PC-9 (cell line): ENCODE measurements at regions not wholly inside any gene's neighbourhood (a gene's known extent, or its start where the extent isn't known, plus 50 kb on each side); places are given as distances from the start of the nearest gene placed in this dataset.

Experiments used
- BruUV-seq: library from RNA; stranded (reverse); fragments of 400-500 nt; replicated peaks from 2 replicates; lab custom pipeline; 2021; lab: Mats Ljungman, UMichigan
- CTCF ChIA-PET: fragments of 300-600 bp; sonication (Branson Sonifier 250); formaldehyde crosslinking; loops from one replicate; lab custom pipeline; 2022; ENCODE audit warnings: antibody characterized with exemption; lab: Charles Lee
- POLR2A ChIA-PET: fragments of 300-600 bp; sonication (Branson Sonifier 250); formaldehyde crosslinking; loops from one replicate; lab custom pipeline; 2022; ENCODE audit warnings: antibody characterized with exemption; ENCODE audit not compliant: unreplicated experiment; lab: Charles Lee
- DNase-seq, 2 experiments: peaks; one replicate each; pipeline versions ENCODE4 v3.0.0 to v3.0.0-alpha.2; 2015 to 2022; ENCODE audit warnings: mixed read lengths in 1 of 2
- H2AFZ ChIP-seq: fragments of 200-600 bp; sonication (generic); 2 replicates; pipeline ENCODE4 v1.8.1; 2017; ENCODE audit warnings: antibody characterized with exemption
- H3F3A ChIP-seq: fragments of 200-600 bp; sonication (generic); 2 replicates; pipeline ENCODE4 v1.8.1; 2017; ENCODE audit warnings: antibody characterized with exemption, mild to moderate bottlenecking, low read depth; ENCODE audit not compliant: insufficient read depth
- H3K27ac ChIP-seq: fragments of 200-600 bp; sonication (generic); 2 replicates; pipeline ENCODE4 v1.6.1; 2016; ENCODE audit warnings: mixed run types
- H3K27me3 ChIP-seq: fragments of 200-600 bp; sonication (generic); 2 replicates; pipeline ENCODE4 v1.6.1; 2016; ENCODE audit warnings: low read depth, mixed run types; ENCODE audit not compliant: insufficient read depth
- H3K36me3 ChIP-seq: fragments of 200-600 bp; sonication (generic); 2 replicates; pipeline ENCODE4 v1.6.1; 2016; ENCODE audit warnings: low read depth, mixed run types
- H3K4me1 ChIP-seq: fragments of 200-600 bp; sonication (generic); replicated peaks from 2 replicates; pipeline ENCODE4 v1.6.1; 2016; ENCODE audit warnings: mixed run types; ENCODE audit not compliant: insufficient read depth
- H3K4me2 ChIP-seq: fragments of 200-600 bp; sonication (generic); 2 replicates; pipeline ENCODE4 v1.6.1; 2017; ENCODE audit warnings: mixed run types
- H3K4me3 ChIP-seq: fragments of 200-600 bp; sonication (generic); 2 replicates; pipeline ENCODE4 v1.6.1; 2016; ENCODE audit warnings: mixed run types
- H3K79me2 ChIP-seq: fragments of 200-600 bp; sonication (generic); 2 replicates; pipeline ENCODE4 v1.6.1; 2017; ENCODE audit warnings: low read depth, mixed run types
- H3K9me2 ChIP-seq: fragments of 200-600 bp; sonication (generic); 2 replicates; pipeline ENCODE4 v1.8.1; 2017; ENCODE audit warnings: mild to moderate bottlenecking; ENCODE audit not compliant: insufficient read depth
- H3K9me3 ChIP-seq: fragments of 200-600 bp; sonication (generic); 2 replicates; pipeline ENCODE4 v1.8.1; 2016; ENCODE audit warnings: low read depth; ENCODE audit not compliant: insufficient read depth
- H4K20me1 ChIP-seq: fragments of 200-600 bp; sonication (generic); 2 replicates; pipeline ENCODE4 v1.8.1; 2017; ENCODE audit not compliant: insufficient read depth
- EZH2 ChIP-seq: fragments of 200-600 bp; sonication (generic); IDR thresholded peaks from 2 replicates; pipeline ENCODE4 v1.8.0; 2017; ENCODE audit warnings: antibody characterized with exemption, low read depth
- intact Hi-C: fragments of 100-400 bp; cut with micrococcal nuclease; formaldehyde crosslinking; loops from one replicate; pipeline ENCODE4 v1.10.0; 2022; ENCODE audit not compliant: unreplicated experiment
- TF ChIP-seq, protein P1 (sequence below): fragments of 200-600 bp; sonication (generic); conservative IDR thresholded peaks from 2 replicates; pipeline ENCODE4 v1.6.1; 2017; ENCODE audit warnings: mixed run types, antibody characterized with exemption, mild to moderate bottlenecking, moderate library complexity

DNA sequence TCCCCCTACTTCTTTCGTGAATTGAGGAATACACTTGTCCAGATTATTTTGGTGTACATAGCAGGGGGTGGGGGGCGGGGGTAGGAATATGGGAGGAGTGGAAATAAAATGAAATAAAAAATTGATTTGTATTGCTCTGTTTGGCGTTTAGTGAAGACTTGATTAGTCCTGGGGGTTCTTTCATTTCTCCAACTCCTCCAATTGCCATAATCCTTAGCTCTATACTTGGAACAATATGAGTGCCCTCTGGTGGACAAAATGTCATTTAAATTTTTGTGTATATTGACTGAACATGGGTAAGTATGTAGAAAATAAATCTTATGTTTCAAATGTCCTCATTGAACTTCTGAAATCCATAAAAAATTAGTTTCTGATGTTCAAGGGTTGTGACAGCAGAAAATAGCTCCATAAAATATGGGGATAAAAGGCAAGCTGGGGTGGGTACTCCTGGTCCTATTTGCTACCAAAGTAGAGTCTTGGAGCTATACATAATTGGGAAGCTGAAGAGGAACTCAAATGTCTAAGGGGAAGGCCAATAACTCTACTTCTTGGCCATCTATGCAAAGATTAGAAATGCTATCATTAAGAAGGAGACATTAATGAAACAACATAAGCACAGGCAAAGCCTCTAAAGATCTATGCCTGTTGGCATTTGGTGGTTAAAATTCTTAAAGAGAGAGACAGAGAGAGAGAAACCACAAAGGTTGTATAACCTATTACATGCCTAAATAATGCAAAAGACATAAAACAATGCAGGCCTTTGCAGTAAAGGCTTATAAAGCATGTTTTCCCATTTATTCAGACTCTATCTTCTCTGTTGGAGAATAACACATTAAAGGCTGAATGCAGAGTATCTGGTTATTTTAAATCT lies 421.6 kb downstream of the METTL15 start:
- H2AFZ ChIP-seq: no peak overlapping the region
- H3K36me3 ChIP-seq: peaks cover 8% of the 10 kb centered on the region; the same call in 1 of the 2 replicates
- TF ChIP-seq EZH2: no peak
- TF ChIP-seq, protein P1, sequence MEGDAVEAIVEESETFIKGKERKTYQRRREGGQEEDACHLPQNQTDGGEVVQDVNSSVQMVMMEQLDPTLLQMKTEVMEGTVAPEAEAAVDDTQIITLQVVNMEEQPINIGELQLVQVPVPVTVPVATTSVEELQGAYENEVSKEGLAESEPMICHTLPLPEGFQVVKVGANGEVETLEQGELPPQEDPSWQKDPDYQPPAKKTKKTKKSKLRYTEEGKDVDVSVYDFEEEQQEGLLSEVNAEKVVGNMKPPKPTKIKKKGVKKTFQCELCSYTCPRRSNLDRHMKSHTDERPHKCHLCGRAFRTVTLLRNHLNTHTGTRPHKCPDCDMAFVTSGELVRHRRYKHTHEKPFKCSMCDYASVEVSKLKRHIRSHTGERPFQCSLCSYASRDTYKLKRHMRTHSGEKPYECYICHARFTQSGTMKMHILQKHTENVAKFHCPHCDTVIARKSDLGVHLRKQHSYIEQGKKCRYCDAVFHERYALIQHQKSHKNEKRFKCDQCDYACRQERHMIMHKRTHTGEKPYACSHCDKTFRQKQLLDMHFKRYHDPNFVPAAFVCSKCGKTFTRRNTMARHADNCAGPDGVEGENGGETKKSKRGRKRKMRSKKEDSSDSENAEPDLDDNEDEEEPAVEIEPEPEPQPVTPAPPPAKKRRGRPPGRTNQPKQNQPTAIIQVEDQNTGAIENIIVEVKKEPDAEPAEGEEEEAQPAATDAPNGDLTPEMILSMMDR: peak; percentile 76
- ChIA-PET CTCF (interaction anchor here (0.6 to 0.9 kb wide), 2 partner anchors 453 to 630 kb away, joined by 3 read pairs; no protein-coding TSS in a partner anchor), POLR2A (no interaction called here)
- intact Hi-C loops: loop anchor here (10.0 kb wide), 3 partner anchors 165 to 835 kb away; no protein-coding TSS in a partner anchor
- no peaks in the 10 kb centered on the region for H3K27me3 ChIP-seq
- H3K4me3 ChIP-seq: no peak overlapping the region
- H4K20me1 ChIP-seq: no peaks in the 10 kb centered on the region
- no peaks in the 10 kb centered on the region; the same call in 1 of the 2 replicates for H3K9me2 ChIP-seq
- H3K9me3 ChIP-seq: peaks cover 12% of the 10 kb centered on the region
- no peak overlapping the region for H3K27ac ChIP-seq
- H3K4me1 ChIP-seq: no peaks in the 10 kb centered on the region
- BruUV-seq: no TSS peak
- DNase-seq: no peak
- no peaks in the 10 kb centered on the region for H3K79me2 ChIP-seq
- H3F3A ChIP-seq: no peaks in the 10 kb centered on the region
- H3K4me2 ChIP-seq: no peak overlapping the region

DNA sequence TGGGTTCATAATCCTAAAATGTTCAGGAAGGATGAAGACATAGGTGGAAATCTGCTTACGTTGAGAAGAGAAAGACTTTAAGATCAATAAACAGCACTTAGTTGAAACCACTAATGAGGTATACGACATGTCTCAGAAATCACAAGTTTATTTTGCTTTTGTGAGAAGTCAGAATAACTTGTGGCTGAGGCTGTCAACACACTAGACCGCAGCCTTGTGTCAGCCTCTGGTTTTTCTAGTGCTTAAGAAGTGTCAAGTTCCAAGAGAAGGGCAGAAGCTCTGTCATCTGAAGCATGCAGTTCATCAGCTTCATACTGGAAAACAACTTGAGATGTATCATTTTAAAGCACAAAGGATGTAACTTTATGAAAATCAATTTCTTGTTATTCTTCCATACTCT lies 420.9 kb downstream of the METTL15 start:
- H3K9me3 ChIP-seq: peaks cover 12% of the 10 kb centered on the region
- TF ChIP-seq EZH2: no peak
- no TSS peak for BruUV-seq
- H3K4me1 ChIP-seq: no peaks in the 10 kb centered on the region
- DNase-seq: no peak
- CTCF ChIA-PET: interaction anchor here (0.6 to 0.9 kb wide), 2 partner anchors 453 to 630 kb away, joined by 3 read pairs; no protein-coding TSS in a partner anchor
- no peaks in the 10 kb centered on the region for H4K20me1 ChIP-seq
- H3K9me2 ChIP-seq: no peaks in the 10 kb centered on the region
- POLR2A ChIA-PET: no interaction called here
- intact Hi-C loops: loop anchor here (10.0 kb wide), 1 partner anchor 834 kb away; no protein-coding TSS in a partner anchor
- no peak overlapping the region for H3K4me2 ChIP-seq
- H2AFZ ChIP-seq: no peak overlapping the region
- no peak overlapping the region for H3K4me3 ChIP-seq
- no peaks in the 10 kb centered on the region for H3F3A ChIP-seq
- H3K79me2 ChIP-seq: no peaks in the 10 kb centered on the region
- no peaks in the 10 kb centered on the region for H3K27me3 ChIP-seq
- H3K36me3 ChIP-seq: peaks cover 8% of the 10 kb centered on the region; the same call in 1 of the 2 replicates
- no peak overlapping the region for H3K27ac ChIP-seq

DNA sequence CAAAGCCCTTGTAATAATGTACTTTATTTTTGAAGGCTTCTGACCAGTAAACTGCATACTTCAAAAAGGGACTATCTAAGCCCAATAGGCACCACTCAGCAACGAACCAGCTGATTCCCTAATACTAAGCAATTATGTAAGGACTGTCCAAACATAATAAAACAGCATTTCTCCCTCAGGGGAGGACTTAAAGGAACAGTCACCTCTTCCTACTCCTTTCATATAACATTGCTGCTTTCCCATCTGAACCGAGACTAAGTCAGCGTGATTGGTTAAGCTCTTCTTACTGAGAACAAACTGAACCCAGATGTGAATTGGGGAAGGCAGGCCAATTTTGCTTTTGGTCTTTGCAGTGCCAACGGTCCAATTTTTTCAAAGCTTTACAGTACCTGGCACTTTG lies 420.0 kb downstream of the METTL15 start:
- H3K9me3 ChIP-seq: peaks cover 12% of the 10 kb centered on the region
- ChIA-PET POLR2A (no interaction called here), CTCF (no interaction called here)
- H3K4me3 ChIP-seq: no peak overlapping the region
- DNase-seq: no peak
- no peaks in the 10 kb centered on the region for H3K4me1 ChIP-seq
- intact Hi-C loops: loop anchor here (10.0 kb wide), 1 partner anchor 833 kb away; no protein-coding TSS in a partner anchor
- BruUV-seq: no TSS peak
- H3K9me2 ChIP-seq: no peaks in the 10 kb centered on the region
- TF ChIP-seq, protein P1: no peak
- no peak for TF ChIP-seq EZH2
- H3K36me3 ChIP-seq: peaks cover 8% of the 10 kb centered on the region; the same call in 1 of the 2 replicates
- no peaks in the 10 kb centered on the region for H3K79me2 ChIP-seq
- H2AFZ ChIP-seq: no peak overlapping the region
- H3K27me3 ChIP-seq: no peaks in the 10 kb centered on the region
- no peak overlapping the region for H3K27ac ChIP-seq
- H3K4me2 ChIP-seq: no peak overlapping the region
- H4K20me1 ChIP-seq: no peaks in the 10 kb centered on the region
- no peaks in the 10 kb centered on the region for H3F3A ChIP-seq
